GM23338 (cell line): ENCODE measurements at regions not wholly inside any gene's neighbourhood (a gene's known extent, or its start where the extent isn't known, plus 50 kb on each side); places are given as distances from the start of the nearest gene placed in this dataset.

ENCODE experiments used
- ATAC-seq: fragments of 200-7000 bp; cut with Tn5 transposase; 3 replicates; pipeline ENCODE4 v1.9.1; 2020
- DNase-seq: peaks from one replicate; pipeline ENCODE4 v3.0.0-alpha.2; 2015; ENCODE audit warnings: low spot score
- H2AFZ ChIP-seq: fragments of 200-600 bp; sonication (generic); 2 replicates; pipeline ENCODE4 v1.8.0; 2016; ENCODE audit warnings: antibody characterized with exemption, mild to moderate bottlenecking, moderate library complexity
- H3F3A ChIP-seq: fragments of 200-600 bp; sonication (generic); replicated peaks from 2 replicates; pipeline ENCODE4 v1.8.0; 2017; ENCODE audit warnings: antibody characterized with exemption, mixed run types, low read depth
- H3K27ac ChIP-seq: fragments of 200-600 bp; sonication (generic); 2 replicates; pipeline ENCODE4 v1.6.1; 2016; ENCODE audit warnings: low read depth
- H3K27me3 ChIP-seq: fragments of 200-600 bp; sonication (generic); 2 replicates; pipeline ENCODE4 v1.8.0; 2016; ENCODE audit warnings: mild to moderate bottlenecking, mixed run types, moderate library complexity; ENCODE audit not compliant: insufficient read depth
- H3K36me3 ChIP-seq: fragments of 200-600 bp; sonication (generic); 2 replicates; pipeline ENCODE4 v1.8.0; 2016; ENCODE audit warnings: mild to moderate bottlenecking; ENCODE audit not compliant: insufficient read depth
- H3K4me1 ChIP-seq: fragments of 200-600 bp; sonication (generic); 2 replicates; pipeline ENCODE4 v1.8.0; 2016; ENCODE audit warnings: mild to moderate bottlenecking, moderate library complexity; ENCODE audit not compliant: insufficient read depth
- H3K4me2 ChIP-seq: fragments of 200-600 bp; sonication (generic); 2 replicates; pipeline ENCODE4 v1.7.1; 2017; ENCODE audit warnings: mixed run types
- H3K4me3 ChIP-seq: fragments of 200-600 bp; sonication (generic); 2 replicates; pipeline ENCODE4 v1.6.1; 2016; ENCODE audit warnings: mixed run types
- H3K79me2 ChIP-seq: fragments of 200-600 bp; sonication (generic); replicated peaks from 2 replicates; pipeline ENCODE4 v1.8.0; 2017; ENCODE audit warnings: mild to moderate bottlenecking; ENCODE audit not compliant: insufficient read depth
- H3K9me2 ChIP-seq: fragments of 200-600 bp; sonication (generic); 2 replicates; pipeline ENCODE4 v1.8.0; 2017; ENCODE audit not compliant: insufficient read depth
- H4K20me1 ChIP-seq: fragments of 200-600 bp; sonication (generic); replicated peaks from 2 replicates; pipeline ENCODE4 v1.8.0; 2017; ENCODE audit warnings: mild to moderate bottlenecking; ENCODE audit not compliant: insufficient read depth
- H3K27ac Mint-ChIP-seq: 2 replicates; pipeline ENCODE4 v1.8.0; 2020; ENCODE audit warnings: inconsistent platforms, mild to moderate bottlenecking, moderate library complexity, mixed read lengths
- H3K27me3 Mint-ChIP-seq: 3 replicates; pipeline ENCODE4 v1.8.0; 2022; ENCODE audit warnings: low read depth, mild to moderate bottlenecking, moderate library complexity, mixed read lengths, inconsistent platforms; ENCODE audit not compliant: insufficient read depth, poor library complexity
- H3K36me3 Mint-ChIP-seq: 3 replicates; pipeline ENCODE4 v1.8.0; 2021; ENCODE audit warnings: low read depth, mild to moderate bottlenecking, inconsistent platforms, moderate library complexity, mixed read lengths
- H3K4me1 Mint-ChIP-seq: 3 replicates; pipeline ENCODE4 v1.8.0; 2020; ENCODE audit warnings: mild to moderate bottlenecking, inconsistent platforms, mixed read lengths
- H3K4me3 Mint-ChIP-seq: 3 replicates; pipeline ENCODE4 v1.8.0; 2021; ENCODE audit warnings: moderate library complexity, mild to moderate bottlenecking, inconsistent platforms, mixed read lengths
- H3K9me3 Mint-ChIP-seq: 3 replicates; pipeline ENCODE4 v1.8.0; 2020; ENCODE audit warnings: moderate library complexity, mild to moderate bottlenecking, inconsistent platforms, mixed read lengths
- CREB1 ChIP-seq: fragments of 250-450 bp; sonication (Bioruptor Pico); IDR thresholded peaks from 2 replicates; pipeline ENCODE4 v1.5.0; 2020; ENCODE audit warnings: low read depth, mild to moderate bottlenecking, moderate library complexity
- CTCF ChIP-seq, 2 experiments: fragments of 200-600 bp in 1 of 2; sonication (generic) in 1 of 2; conservative IDR thresholded peaks; 2 replicates each; pipeline versions ENCODE4 v1.5.1 to v1.6.1; 2016 to 2017; ENCODE audit warnings: antibody characterized with exemption in 2 of 2, low read depth in 2 of 2, mild to moderate bottlenecking in 2 of 2, moderate library complexity in 1 of 2
- ETS1 ChIP-seq: IDR thresholded peaks from 2 replicates; pipeline ENCODE4 v1.6.1; 2016; ENCODE audit warnings: antibody characterized with exemption
- EZH2 ChIP-seq: fragments of 200-600 bp; sonication (generic); IDR thresholded peaks from one replicate; pipeline ENCODE4 v1.8.0; 2017; ENCODE audit warnings: antibody characterized with exemption, mild to moderate bottlenecking, low read depth; ENCODE audit not compliant: unreplicated experiment
- EZH2phosphoT487 ChIP-seq: fragments of 200-600 bp; sonication (generic); IDR thresholded peaks from one replicate; pipeline ENCODE4 v1.8.1; 2018; ENCODE audit warnings: antibody characterized with exemption; ENCODE audit not compliant: unreplicated experiment
- NANOG ChIP-seq: IDR thresholded peaks from 2 replicates; pipeline ENCODE4 v1.6.1; 2016; ENCODE audit warnings: antibody characterized with exemption, borderline replicate concordance
- POLR2AphosphoS5 ChIP-seq: IDR thresholded peaks from 2 replicates; pipeline ENCODE4 v1.6.1; 2016; ENCODE audit warnings: antibody characterized with exemption, low read depth
- REST ChIP-seq: IDR thresholded peaks from one replicate; pipeline ENCODE4 v1.6.1; 2018; ENCODE audit warnings: antibody characterized with exemption; ENCODE audit not compliant: unreplicated experiment
- STAT1 ChIP-seq: IDR thresholded peaks from one replicate; pipeline ENCODE4 v1.6.1; 2016; ENCODE audit warnings: antibody characterized with exemption; ENCODE audit not compliant: unreplicated experiment
- ZNF114 ChIP-seq: fragments of 250-450 bp; sonication (Bioruptor Pico); IDR thresholded peaks from 2 replicates; pipeline ENCODE4 v1.5.0; 2020; ENCODE audit warnings: mild to moderate bottlenecking, moderate library complexity
- ZNF331 ChIP-seq: fragments of 250-450 bp; sonication (Bioruptor Pico); IDR thresholded peaks from 2 replicates; pipeline ENCODE4 v1.5.0; 2020; ENCODE audit warnings: low read depth, mild to moderate bottlenecking, moderate library complexity
- ZNF462 ChIP-seq: fragments of 250-450 bp; sonication (Bioruptor Pico); IDR thresholded peaks from 2 replicates; pipeline ENCODE4 v1.5.0; 2020; ENCODE audit warnings: mild to moderate bottlenecking, moderate library complexity

- TF ChIP-seq ZNF462 (CRISPR knock-in tag) (no peak), NANOG (no peak), EZH2phosphoT487 (no peak), ETS1 (no peak), STAT1 (no peak), ZNF114 (no peak), POLR2AphosphoS5 (no peak)
Measured at GRCh38 chr4:159410891-159411290, 308.0 kb downstream of the RAPGEF2 start (continued).

GRCh38 chr4:159413306-159413943 is 310.5 kb downstream of the RAPGEF2 start:
- Histone ChIP-seq H3K4me3 (no peak overlapping the region), H3K27me3 (no peaks in the 10 kb centered on the region), H3K27ac (no peak overlapping the region), H3K9me2 (no peaks in the 10 kb centered on the region), H3K4me2 (no peak overlapping the region), H3F3A (no peaks in the 10 kb centered on the region), H3K79me2 (no peaks in the 10 kb centered on the region), H2AFZ (no peak overlapping the region), H3K36me3 (no peaks in the 10 kb centered on the region), H3K4me1 (no peaks in the 10 kb centered on the region), H4K20me1 (no peaks in the 10 kb centered on the region; the same call in 1 of the 2 replicates)
- DNase-seq (no peak), ATAC-seq (no peak)
- H3K9me3 Mint-ChIP-seq = peaks cover 19% of the 10 kb centered on the region
- no peak overlapping the region for H3K4me3 Mint-ChIP-seq
- H3K27me3 Mint-ChIP-seq = no peaks in the 10 kb centered on the region
- H3K4me1 Mint-ChIP-seq = peaks cover 6% of the 10 kb centered on the region; the same call in 2 of the 3 replicates
- H3K36me3 Mint-ChIP-seq = peaks cover 1% of the 10 kb centered on the region; the same call in 1 of the 3 replicates
- H3K27ac Mint-ChIP-seq = no peak overlapping the region
- TF ChIP-seq EZH2phosphoT487 = no peak
- TF ChIP-seq REST = no peak
- no peak for TF ChIP-seq CREB1 (CRISPR knock-in tag)
- no peak for TF ChIP-seq EZH2
- TF ChIP-seq ZNF331 (CRISPR knock-in tag) = no peak
- TF ChIP-seq CTCF (conservative IDR thresholded peaks at IDR 0.05; ENCODE audit: low read depth in 2 of 2) = no peak
- TF ChIP-seq POLR2AphosphoS5 = no peak
